ENCODE measurements at regions not wholly inside any gene's neighbourhood (a gene's known extent, or its start where the extent isn't known, plus 50 kb on each side); places are given as distances from the start of the nearest gene placed in this dataset.

- H3K9me3 ChIP-seq (replicated peaks in 1 of 2; ENCODE audit: control insufficient read depth in 1 of 2, insufficient read depth in 1 of 2, low read length in 2 of 2): no peaks in the 10 kb centered on the region
- no peak overlapping the region for H3K4me3 Mint-ChIP-seq
Measured at GRCh38 chr9:19703702-19704101, 85.1 kb downstream of the SLC24A2 start.

DNA sequence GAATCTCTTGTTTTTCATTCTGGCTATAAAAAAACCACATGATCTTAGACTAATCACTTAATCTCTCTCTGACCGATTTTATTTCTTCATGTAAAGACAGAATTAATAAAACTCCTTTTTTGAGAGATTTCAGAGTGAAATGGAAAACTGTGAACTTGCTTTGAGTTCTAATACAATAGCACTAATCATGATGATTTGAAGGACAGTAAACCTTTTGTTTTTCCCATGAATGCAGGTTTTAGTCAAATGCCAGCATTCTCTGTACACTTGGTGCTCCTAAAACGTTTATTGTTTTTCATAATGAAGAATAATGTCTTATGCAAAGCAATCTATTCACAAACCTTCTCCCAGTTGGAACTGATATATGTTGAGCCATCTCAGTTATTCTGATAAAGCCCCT, 86.8 kb downstream of the SLC24A2 start:
- Histone ChIP-seq H3K9ac (ENCODE audit: insufficient read depth, low read length, poor library complexity, severe bottlenecking) (no peak overlapping the region), H3K36me3 (replicated peaks in 1 of 2; ENCODE audit: control insufficient read depth in 1 of 2, insufficient read depth in 2 of 2, low read length in 2 of 2) (no peaks in the 10 kb centered on the region), H3K4me2 (replicated peaks; ENCODE audit: extremely low read depth, low read length, poor library complexity, severe bottlenecking) (no peak overlapping the region), H3K9me3 (replicated peaks in 1 of 2; ENCODE audit: control insufficient read depth in 1 of 2, insufficient read depth in 1 of 2, low read length in 2 of 2) (no peaks in the 10 kb centered on the region), H3K27ac (ENCODE audit: low read depth in 1 of 2, low read length in 2 of 2) (no peak overlapping the region), H3K4me1 (ENCODE audit: control insufficient read depth in 1 of 2, insufficient read depth in 2 of 2, low read length in 2 of 2) (no peaks in the 10 kb centered on the region), H3K27me3 (ENCODE audit: control insufficient read depth in 2 of 2, insufficient read depth in 2 of 2, low read length in 2 of 2) (no peaks in the 10 kb centered on the region), H4K20me1 (ENCODE audit: insufficient read depth, low read length) (no peaks in the 10 kb centered on the region), H3K4me3 (replicated peaks in 1 of 3; ENCODE audit: low read depth in 2 of 3, low read length in 3 of 3) (no peak overlapping the region), H2AFZ (ENCODE audit: insufficient read depth, low read depth, low read length, poor library complexity, severe bottlenecking) (no peak overlapping the region), H3K79me2 (ENCODE audit: insufficient read depth, low read length) (no peaks in the 10 kb centered on the region)
- H3K4me1 Mint-ChIP-seq: no peaks in the 10 kb centered on the region
- TF ChIP-seq, protein P1, sequence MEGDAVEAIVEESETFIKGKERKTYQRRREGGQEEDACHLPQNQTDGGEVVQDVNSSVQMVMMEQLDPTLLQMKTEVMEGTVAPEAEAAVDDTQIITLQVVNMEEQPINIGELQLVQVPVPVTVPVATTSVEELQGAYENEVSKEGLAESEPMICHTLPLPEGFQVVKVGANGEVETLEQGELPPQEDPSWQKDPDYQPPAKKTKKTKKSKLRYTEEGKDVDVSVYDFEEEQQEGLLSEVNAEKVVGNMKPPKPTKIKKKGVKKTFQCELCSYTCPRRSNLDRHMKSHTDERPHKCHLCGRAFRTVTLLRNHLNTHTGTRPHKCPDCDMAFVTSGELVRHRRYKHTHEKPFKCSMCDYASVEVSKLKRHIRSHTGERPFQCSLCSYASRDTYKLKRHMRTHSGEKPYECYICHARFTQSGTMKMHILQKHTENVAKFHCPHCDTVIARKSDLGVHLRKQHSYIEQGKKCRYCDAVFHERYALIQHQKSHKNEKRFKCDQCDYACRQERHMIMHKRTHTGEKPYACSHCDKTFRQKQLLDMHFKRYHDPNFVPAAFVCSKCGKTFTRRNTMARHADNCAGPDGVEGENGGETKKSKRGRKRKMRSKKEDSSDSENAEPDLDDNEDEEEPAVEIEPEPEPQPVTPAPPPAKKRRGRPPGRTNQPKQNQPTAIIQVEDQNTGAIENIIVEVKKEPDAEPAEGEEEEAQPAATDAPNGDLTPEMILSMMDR (IDR thresholded peaks at IDR 0.05): no peak
- H3K27ac Mint-ChIP-seq: no peak overlapping the region
- H3K36me3 Mint-ChIP-seq: no peaks in the 10 kb centered on the region
- intact Hi-C loops (cut with micrococcal nuclease): no loop called here
- no peak overlapping the region for H3K4me3 Mint-ChIP-seq
- H3K9me3 Mint-ChIP-seq: peaks cover 0 to 8% (median 2%) of the 10 kb centered on the region in 7 donors
- H3K27me3 Mint-ChIP-seq (ENCODE audit: low read depth in 3 of 3): no peaks in the 10 kb centered on the region
- DNase-seq: no peak
- no CpG with 5 or more reads among the region's 2 CpGs for WGBS (ENCODE audit: insufficient coverage)

More at GRCh38 chr9:19703702-19704101, 85.1 kb downstream of the SLC24A2 start:
- no peak overlapping the region for H3K9ac ChIP-seq (ENCODE audit: insufficient read depth, low read length, poor library complexity, severe bottlenecking)
- no peaks in the 10 kb centered on the region for H3K27me3 Mint-ChIP-seq (ENCODE audit: low read depth in 3 of 3)
- no peaks in the 10 kb centered on the region for H4K20me1 ChIP-seq (ENCODE audit: insufficient read depth, low read length)
- DNase-seq: no peak
- H3K9me3 Mint-ChIP-seq: peaks cover 0 to 12% (median 5%) of the 10 kb centered on the region in 7 donors
- no peaks in the 10 kb centered on the region for H3K79me2 ChIP-seq (ENCODE audit: insufficient read depth, low read length)
- H3K27me3 ChIP-seq (ENCODE audit: control insufficient read depth in 2 of 2, insufficient read depth in 2 of 2, low read length in 2 of 2): no peaks in the 10 kb centered on the region
- TF ChIP-seq, protein P1 (IDR thresholded peaks at IDR 0.05): no peak
- H3K4me3 ChIP-seq (replicated peaks in 1 of 3; ENCODE audit: low read depth in 2 of 3, low read length in 3 of 3): no peak overlapping the region
- no peak overlapping the region for H3K27ac Mint-ChIP-seq
- intact Hi-C loops (cut with micrococcal nuclease): no loop called here
- H2AFZ ChIP-seq (ENCODE audit: insufficient read depth, low read depth, low read length, poor library complexity, severe bottlenecking): no peak overlapping the region
- H3K36me3 Mint-ChIP-seq: no peaks in the 10 kb centered on the region
- no peak overlapping the region for H3K4me2 ChIP-seq (replicated peaks; ENCODE audit: extremely low read depth, low read length, poor library complexity, severe bottlenecking)
- no peaks in the 10 kb centered on the region for H3K36me3 ChIP-seq (replicated peaks in 1 of 2; ENCODE audit: control insufficient read depth in 1 of 2, insufficient read depth in 2 of 2, low read length in 2 of 2)
- no peak overlapping the region for H3K27ac ChIP-seq (ENCODE audit: low read depth in 1 of 2, low read length in 2 of 2)
- no peaks in the 10 kb centered on the region for H3K4me1 ChIP-seq (ENCODE audit: control insufficient read depth in 1 of 2, insufficient read depth in 2 of 2, low read length in 2 of 2)
- H3K4me1 Mint-ChIP-seq: no peaks in the 10 kb centered on the region

Measured in CD14-positive monocyte (primary cell).